Suprapubic skin (tissue), 3 donors: ENCODE measurements at regions not wholly inside any gene's neighbourhood (a gene's known extent, or its start where the extent isn't known, plus 50 kb on each side); places are given as distances from the start of the nearest gene placed in this dataset.

Source experiments
- CTCF ChIP-seq, 2 donors: fragments of 200-600 bp in 1 of 2; fragments of 450-650 bp in 1 of 2; sonication (generic) in 1 of 2; IDR thresholded peaks; one replicate each; pipeline ENCODE4 v1.5.1; 2016 to 2019; ENCODE audit warnings: antibody characterized with exemption in 2 of 2, mild to moderate bottlenecking in 1 of 2, moderate library complexity in 1 of 2
- EP300 ChIP-seq: sonication (generic); formaldehyde crosslinking; IDR thresholded peaks from one replicate; pipeline ENCODE4 v1.6.1; 2017; ENCODE audit warnings: antibody characterized with exemption
- POLR2A ChIP-seq, 2 donors: fragments of 450-650 bp; IDR thresholded peaks; one replicate each; pipeline ENCODE4 v1.6.1; 2017; ENCODE audit warnings: antibody characterized with exemption in 2 of 2, mild to moderate bottlenecking in 2 of 2, moderate library complexity in 2 of 2

- TF ChIP-seq EP300 (no peak), POLR2A (IDR thresholded peaks at IDR 0.05) (no peak), CTCF (IDR thresholded peaks at IDR 0.05) (no peak)
Observed at GRCh38 chr15:70432924-70433495, 330.3 kb downstream of the UACA start.
